ENCODE measurements at regions not wholly inside any gene's neighbourhood (a gene's known extent, or its start where the extent isn't known, plus 50 kb on each side); places are given as distances from the start of the nearest gene placed in this dataset. TPM values are rescaled to one million over a fixed set of nuclear protein-coding genes. Genes with fewer than 3 reads are reported as not detected.
A peak's percentile ranks its signal among the peaks of the same experiment; 100 is the strongest.

- POLR2A ChIA-PET = no interaction called here
- Mint-ChIP-seq H3K4me3 (no peak overlapping the region), H3K27me3 (no peaks in the 10 kb centered on the region), H3K36me3 (ENCODE audit: low read depth) (no peaks in the 10 kb centered on the region), H3K9me3 (no peaks in the 10 kb centered on the region), H3K27ac (no peak overlapping the region), H3K4me1 (ENCODE audit: low read depth) (no peaks in the 10 kb centered on the region)
- DNase-seq (peak in 1 of 14 experiments; percentile 4), ATAC-seq (ENCODE audit: poor library complexity) (no peak)
- Histone ChIP-seq H3K27ac (ENCODE audit: low read depth in 1 of 2, low read length in 2 of 2) (no peak overlapping the region), H3K4me1 (ENCODE audit: insufficient read depth, low read length) (no peaks in the 10 kb centered on the region), H3K4me3 (ENCODE audit: low read length) (no peak overlapping the region), H3K27me3 (ENCODE audit: control insufficient read depth in 1 of 2, insufficient read depth in 2 of 2, low read length in 2 of 2) (no peaks in the 10 kb centered on the region), H3K36me3 (ENCODE audit: insufficient read depth, low read length) (no peaks in the 10 kb centered on the region), H3K9me3 (ENCODE audit: control insufficient read depth in 1 of 2, insufficient read depth in 1 of 2, low read length in 2 of 2) (peaks cover 0 to 5% of the 10 kb centered on the region in 2 experiments)
- no peak for TF ChIP-seq CTCF (IDR thresholded peaks at IDR 0.05)
- CTCF ChIA-PET = no interaction called here
- intact Hi-C loops (cut with DNase I, micrococcal nuclease) = no loop called here
Observed at GRCh38 chr14:101508948-101509729, 52.2 kb upstream of the DIO3 start.

- Histone ChIP-seq H3K36me3 (ENCODE audit: insufficient read depth, low read length) (no peaks in the 10 kb centered on the region), H3K27me3 (ENCODE audit: control insufficient read depth in 1 of 2, insufficient read depth in 2 of 2, low read length in 2 of 2) (no peaks in the 10 kb centered on the region), H3K4me1 (ENCODE audit: insufficient read depth, low read length) (no peaks in the 10 kb centered on the region), H3K27ac (ENCODE audit: low read depth in 1 of 2, low read length in 2 of 2) (no peak overlapping the region), H3K9me3 (ENCODE audit: control insufficient read depth in 1 of 2, insufficient read depth in 1 of 2, low read length in 2 of 2) (peaks cover 0 to 1% of the 10 kb centered on the region in 2 experiments), H3K4me3 (ENCODE audit: low read length) (no peak overlapping the region)
- Mint-ChIP-seq H3K27me3 (no peaks in the 10 kb centered on the region), H3K27ac (no peak overlapping the region), H3K9me3 (no peaks in the 10 kb centered on the region), H3K4me3 (no peak overlapping the region), H3K36me3 (ENCODE audit: low read depth) (no peaks in the 10 kb centered on the region), H3K4me1 (ENCODE audit: low read depth) (no peaks in the 10 kb centered on the region)
- intact Hi-C loops (cut with DNase I, micrococcal nuclease) = no loop called here
- no peak for ATAC-seq (ENCODE audit: poor library complexity)
- POLR2A ChIA-PET = no interaction called here
- TF ChIP-seq CTCF (IDR thresholded peaks at IDR 0.05) = no peak
- CTCF ChIA-PET = no interaction called here
- no peak for DNase-seq
Observed at GRCh38 chr14:101509730-101510371, 51.4 kb upstream of the DIO3 start.

GRCh38 chr14:101511199-101511598, 50.1 kb upstream of the DIO3 start:
- H3K4me3 Mint-ChIP-seq = no peak overlapping the region
- intact Hi-C loops (cut with DNase I, micrococcal nuclease) = no loop called here
- H3K9me3 Mint-ChIP-seq = no peaks in the 10 kb centered on the region
- DNase-seq = no peak
- TF ChIP-seq CTCF (IDR thresholded peaks at IDR 0.05) = no peak
- H3K36me3 ChIP-seq (ENCODE audit: insufficient read depth, low read length) = no peaks in the 10 kb centered on the region
- peaks cover 0 to 15% of the 10 kb centered on the region in 2 experiments for H3K9me3 ChIP-seq (ENCODE audit: control insufficient read depth in 1 of 2, insufficient read depth in 1 of 2, low read length in 2 of 2)
- POLR2A ChIA-PET = no interaction called here
- ATAC-seq (ENCODE audit: poor library complexity) = no peak
- CTCF ChIA-PET = no interaction called here
- H3K27ac Mint-ChIP-seq = no peak overlapping the region
- no peaks in the 10 kb centered on the region for H3K4me1 ChIP-seq (ENCODE audit: insufficient read depth, low read length)
- no peak overlapping the region for H3K27ac ChIP-seq (ENCODE audit: low read depth in 1 of 2, low read length in 2 of 2)
- no peaks in the 10 kb centered on the region for H3K27me3 ChIP-seq (ENCODE audit: control insufficient read depth in 1 of 2, insufficient read depth in 2 of 2, low read length in 2 of 2)
- no peaks in the 10 kb centered on the region for H3K36me3 Mint-ChIP-seq (ENCODE audit: low read depth)
- H3K27me3 Mint-ChIP-seq = no peaks in the 10 kb centered on the region
- no peak overlapping the region for H3K4me3 ChIP-seq (ENCODE audit: low read length)
- H3K4me1 Mint-ChIP-seq (ENCODE audit: low read depth) = no peaks in the 10 kb centered on the region

Small RNA genes in the stretch of these regions (microRNA-seq; reads per million reads assigned to microRNA genes)
- gene MIR1185-1 (ENCODE audit: borderline microRNAs expressed, borderline replicate concordance) (not detected), gene MIR1185-2 (ENCODE audit: borderline microRNAs expressed, borderline replicate concordance) (not detected), gene MIR1193 (ENCODE audit: borderline microRNAs expressed, borderline replicate concordance) (not detected), gene MIR1197 (ENCODE audit: borderline microRNAs expressed, borderline replicate concordance) (not detected), gene MIR134 (ENCODE audit: borderline microRNAs expressed, borderline replicate concordance) (not detected), gene MIR154 (ENCODE audit: borderline microRNAs expressed, borderline replicate concordance) (not detected), gene MIR299 (ENCODE audit: borderline microRNAs expressed, borderline replicate concordance) (0.81 reads per million), gene MIR300 (ENCODE audit: borderline microRNAs expressed, borderline replicate concordance) (not detected), gene MIR323A (ENCODE audit: borderline microRNAs expressed, borderline replicate concordance) (not detected), gene MIR323B (ENCODE audit: borderline microRNAs expressed, borderline replicate concordance) (not detected), gene MIR329-1 (ENCODE audit: borderline microRNAs expressed, borderline replicate concordance) (not detected), gene MIR329-2 (ENCODE audit: borderline microRNAs expressed, borderline replicate concordance) (not detected), gene MIR369 (ENCODE audit: borderline microRNAs expressed, borderline replicate concordance) (0.81 reads per million), gene MIR376A1 (ENCODE audit: borderline microRNAs expressed, borderline replicate concordance) (not detected), gene MIR376A2 (ENCODE audit: borderline microRNAs expressed, borderline replicate concordance) (not detected), gene MIR376B (ENCODE audit: borderline microRNAs expressed, borderline replicate concordance) (not detected), gene MIR376C (ENCODE audit: borderline microRNAs expressed, borderline replicate concordance) (not detected), gene MIR377 (ENCODE audit: borderline microRNAs expressed, borderline replicate concordance) (not detected), gene MIR379 (ENCODE audit: borderline microRNAs expressed, borderline replicate concordance) (not detected), gene MIR380 (ENCODE audit: borderline microRNAs expressed, borderline replicate concordance) (not detected), gene MIR381 (ENCODE audit: borderline microRNAs expressed, borderline replicate concordance) (0.81 reads per million), gene MIR382 (ENCODE audit: borderline microRNAs expressed, borderline replicate concordance) (not detected), gene MIR409 (ENCODE audit: borderline microRNAs expressed, borderline replicate concordance) (1.4 reads per million), gene MIR411 (ENCODE audit: borderline microRNAs expressed, borderline replicate concordance) (1.8 reads per million), gene MIR412 (ENCODE audit: borderline microRNAs expressed, borderline replicate concordance) (not detected), gene MIR485 (ENCODE audit: borderline microRNAs expressed, borderline replicate concordance) (not detected), gene MIR487A (ENCODE audit: borderline microRNAs expressed, borderline replicate concordance) (not detected), gene MIR487B (ENCODE audit: borderline microRNAs expressed, borderline replicate concordance) (1.0 reads per million), gene MIR494 (ENCODE audit: borderline microRNAs expressed, borderline replicate concordance) (1.0 reads per million), gene MIR495 (ENCODE audit: borderline microRNAs expressed, borderline replicate concordance) (not detected), gene MIR496 (ENCODE audit: borderline microRNAs expressed, borderline replicate concordance) (not detected), gene MIR539 (ENCODE audit: borderline microRNAs expressed, borderline replicate concordance) (not detected), gene MIR541 (ENCODE audit: borderline microRNAs expressed, borderline replicate concordance) (not detected), gene MIR543 (ENCODE audit: borderline microRNAs expressed, borderline replicate concordance) (not detected), gene MIR544A (ENCODE audit: borderline microRNAs expressed, borderline replicate concordance) (not detected), gene MIR654 (ENCODE audit: borderline microRNAs expressed, borderline replicate concordance) (not detected), gene MIR655 (ENCODE audit: borderline microRNAs expressed, borderline replicate concordance) (not detected), gene MIR656 (ENCODE audit: borderline microRNAs expressed, borderline replicate concordance) (not detected), gene MIR668 (ENCODE audit: borderline microRNAs expressed, borderline replicate concordance) (not detected), gene MIR758 (ENCODE audit: borderline microRNAs expressed, borderline replicate concordance) (not detected), gene MIR889 (ENCODE audit: borderline microRNAs expressed, borderline replicate concordance) (0.61 reads per million)

Measured in CD4-positive, alpha-beta T cell (primary cell).